B cell (primary cell): ENCODE measurements at regions not wholly inside any gene's neighbourhood (a gene's known extent, or its start where the extent isn't known, plus 50 kb on each side); places are given as distances from the start of the nearest gene placed in this dataset.

ENCODE experiments used
- ATAC-seq: fragments of 200-7000 bp; cut with Tn5 transposase; one replicate; pipeline ENCODE4 v1.10.0; 2021; ENCODE audit warnings: low read depth, mild to moderate bottlenecking, moderate number of reproducible peaks, moderate library complexity
- CTCF ChIA-PET: fragments of 350-600 bp; sonication (Branson Sonifier 250); formaldehyde crosslinking; loops from one replicate; lab custom pipeline; 2021; ENCODE audit warnings: antibody characterized with exemption, inconsistent platforms; lab: Charles Lee
- POLR2A ChIA-PET: fragments of 350-600 bp; sonication (Branson Sonifier 250); formaldehyde crosslinking; loops from one replicate; lab custom pipeline; 2021; ENCODE audit warnings: antibody characterized with exemption; lab: Charles Lee
- DNase-seq: peaks from one replicate; pipeline ENCODE4 v3.0.0; 2013
- H2AFZ ChIP-seq: 2 replicates; pipeline ENCODE4 v1.6.1; 2012; ENCODE audit warnings: mild to moderate bottlenecking, low read depth, low read length; ENCODE audit not compliant: insufficient read depth, poor library complexity, severe bottlenecking
- H3K27ac ChIP-seq, 2 donors: 1 replicate in 1 of 2; 2 replicates in 1 of 2; pipeline ENCODE4 v1.5.1; 2012 to 2013; ENCODE audit warnings: low read length in 2 of 2, mild to moderate bottlenecking in 2 of 2, moderate library complexity in 1 of 2
- H3K27me3 ChIP-seq, 4 experiments: fragments of 200-600 bp in 1 of 4; sonication (generic) in 1 of 4; replicated peaks in 1 of 4; 1 replicate in 2 of 4; 2 replicates in 2 of 4; pipeline versions ENCODE4 v1.6.1 to v1.7.0; 2013 to 2016; ENCODE audit warnings: low read length in 3 of 4, mild to moderate bottlenecking in 2 of 4, mixed read lengths in 1 of 4, moderate library complexity in 1 of 4; ENCODE audit not compliant: insufficient read depth in 4 of 4, control insufficient read depth in 3 of 4; ENCODE audit errors: control extremely low read depth in 1 of 4
- H3K36me3 ChIP-seq, 2 experiments: replicated peaks in 1 of 2; 1 replicate in 1 of 2; 2 replicates in 1 of 2; pipeline versions ENCODE4 v1.6.1 to v1.7.1; 2013; ENCODE audit warnings: low read length in 1 of 2; ENCODE audit not compliant: insufficient read depth in 2 of 2, control insufficient read depth in 1 of 2; ENCODE audit errors: control extremely low read depth in 1 of 2, extremely low read depth in 1 of 2
- H3K4me1 ChIP-seq, 2 donors: fragments of 200-600 bp in 1 of 2; sonication (generic) in 1 of 2; 1 replicate in 1 of 2; 2 replicates in 1 of 2; pipeline versions ENCODE4 v1.5.1 to v1.6.1; 2013 to 2017; ENCODE audit warnings: low read length in 2 of 2; ENCODE audit not compliant: control insufficient read depth in 2 of 2, insufficient read depth in 2 of 2
- H3K4me2 ChIP-seq: replicated peaks from 2 replicates; pipeline ENCODE3; 2012; ENCODE audit warnings: mild to moderate bottlenecking, low read depth, low read length; ENCODE audit not compliant: poor library complexity, severe bottlenecking
- H3K4me3 ChIP-seq, 5 experiments: fragments of 200-600 bp in 1 of 5; sonication (generic) in 1 of 5; 1 replicate in 3 of 5; 2 replicates in 2 of 5; pipeline versions ENCODE4 v1.5.1 to v1.7.0; 2011 to 2016; ENCODE audit warnings: low read length in 4 of 5, mild to moderate bottlenecking in 4 of 5, low read depth in 2 of 5, control low read depth in 1 of 5, moderate library complexity in 1 of 5; ENCODE audit not compliant: insufficient read depth in 1 of 5; ENCODE audit errors: control extremely low read depth in 1 of 5, extremely low read depth in 1 of 5
- H3K79me2 ChIP-seq: fragments of 200-600 bp; sonication (generic); one replicate; pipeline ENCODE4 v1.6.0; 2016; ENCODE audit warnings: low read length; ENCODE audit not compliant: control insufficient read depth, insufficient read depth
- H3K9ac ChIP-seq: fragments of 200-600 bp; sonication (generic); 2 replicates; pipeline ENCODE4 v1.6.1; 2017; ENCODE audit warnings: mild to moderate bottlenecking, low read length, moderate library complexity
- H3K9me3 ChIP-seq, 3 donors: one replicate each; pipeline versions ENCODE4 v1.6.1 to v1.7.1; 2013; ENCODE audit warnings: low read length in 2 of 3; ENCODE audit not compliant: control insufficient read depth in 2 of 3, insufficient read depth in 1 of 3; ENCODE audit errors: control extremely low read depth in 1 of 3
- H4K20me1 ChIP-seq: 2 replicates; pipeline ENCODE4 v1.6.0; 2012; ENCODE audit warnings: mild to moderate bottlenecking, low read length; ENCODE audit not compliant: insufficient read depth, control insufficient read depth, poor library complexity, severe bottlenecking
- H3K27ac Mint-ChIP-seq: one replicate; pipeline ENCODE4 v1.8.0; 2021; ENCODE audit warnings: mixed read lengths
- H3K27me3 Mint-ChIP-seq: one replicate; pipeline ENCODE4 v1.8.0; 2021; ENCODE audit warnings: mixed read lengths
- H3K4me1 Mint-ChIP-seq: one replicate; pipeline ENCODE4 v1.8.0; 2021; ENCODE audit warnings: mixed read lengths
- H3K4me3 Mint-ChIP-seq: one replicate; pipeline ENCODE4 v1.8.0; 2021; ENCODE audit warnings: mixed read lengths
- H3K9me3 Mint-ChIP-seq: one replicate; pipeline ENCODE4 v1.8.0; 2022; ENCODE audit warnings: mixed read lengths; ENCODE audit not compliant: insufficient read depth
- CTCF ChIP-seq: fragments of 200-600 bp; IDR thresholded peaks from one replicate; pipeline ENCODE4 v1.8.0; 2022; ENCODE audit warnings: antibody characterized with exemption, mild to moderate bottlenecking
- EZH2 ChIP-seq: IDR thresholded peaks from 2 replicates; pipeline ENCODE4 v1.6.1; 2012; ENCODE audit warnings: borderline replicate concordance, low read depth, mild to moderate bottlenecking, moderate library complexity, low read length; ENCODE audit not compliant: insufficient read depth, poor library complexity, severe bottlenecking
- WGBS: methylation state at CpG from one replicate; pipeline ENCODE4 v1.1.5; 2013; ENCODE audit warnings: missing lambda C conversion rate; ENCODE audit not compliant: insufficient coverage; 5-methylcytosine and 5-hydroxymethylcytosine counted together
- intact Hi-C: fragments of 100-400 bp; cut with micrococcal nuclease; formaldehyde crosslinking; loops from one replicate; pipeline ENCODE4 v1.10.0; 2022

- ChIA-PET CTCF (interaction anchor here (0.9 to 3.3 kb wide), 2 partner anchors 10 to 20 kb away, joined by 4 to 13 read pairs; no protein-coding TSS in a partner anchor), POLR2A (no interaction called here)
- H3K27ac ChIP-seq = no peak overlapping the region
- WGBS = 88% methylated on average over 1 of the region's 1 CpG
- H2AFZ ChIP-seq = no peak overlapping the region
- intact Hi-C loops = no loop called here
- H3K4me1 Mint-ChIP-seq = peaks cover 11% of the 10 kb centered on the region
- no peak for TF ChIP-seq EZH2
- TF ChIP-seq CTCF = no peak
- no peak overlapping the region for H3K4me2 ChIP-seq
- no peak for DNase-seq
- no peak for ATAC-seq
- no peak overlapping the region for H3K27ac Mint-ChIP-seq
- H3K9me3 Mint-ChIP-seq = no peaks in the 10 kb centered on the region
- no peaks in the 10 kb centered on the region for H3K36me3 ChIP-seq
- H3K9ac ChIP-seq = no peak overlapping the region
- H3K4me3 Mint-ChIP-seq = no peak overlapping the region
- H3K27me3 ChIP-seq = no peaks in the 10 kb centered on the region
- H3K27me3 Mint-ChIP-seq = no peaks in the 10 kb centered on the region
- peaks cover 6 to 12% of the 10 kb centered on the region in 2 donors for H3K4me1 ChIP-seq
- no peaks in the 10 kb centered on the region for H3K79me2 ChIP-seq
- no peaks in the 10 kb centered on the region for H3K9me3 ChIP-seq
- H4K20me1 ChIP-seq = no peaks in the 10 kb centered on the region
- H3K4me3 ChIP-seq = no peak overlapping the region
These were observed 211.5 kb upstream of the PRSS1 start for GRCh38 chr7:142537760-142538159.

- DNase-seq = peak; percentile 51
- H2AFZ ChIP-seq = peak overlapping the region; percentile 35
- H3K27ac Mint-ChIP-seq = no peak overlapping the region
- H3K4me1 ChIP-seq = peaks cover 6 to 12% of the 10 kb centered on the region in 2 donors
- WGBS = 3% methylated on average over 6 of the region's 7 CpGs
- peaks cover 15% of the 10 kb centered on the region for H3K27me3 Mint-ChIP-seq
- ChIA-PET CTCF (interaction anchor here (0.8 to 3.3 kb wide), 7 partner anchors 9 to 468 kb away, joined by 3 to 13 read pairs (median 3); no protein-coding TSS in a partner anchor), POLR2A (interaction anchor here (0.5 kb wide), 1 partner anchor 1796 kb away, joined by 3 read pairs; no protein-coding TSS in a partner anchor)
- no peaks in the 10 kb centered on the region for H3K9me3 ChIP-seq
- peak; percentile 75 for ATAC-seq
- H3K4me3 ChIP-seq = peak overlapping the region in 2 of 5 experiments; percentile 13 to 18
- no peaks in the 10 kb centered on the region for H3K9me3 Mint-ChIP-seq
- TF ChIP-seq EZH2 (no peak), CTCF (peak; percentile 72)
- intact Hi-C loops = no loop called here
- peaks cover 11% of the 10 kb centered on the region for H3K4me1 Mint-ChIP-seq
- no peak overlapping the region for H3K9ac ChIP-seq
- no peaks in the 10 kb centered on the region for H3K79me2 ChIP-seq
- peak overlapping the region; percentile 46 for H3K4me3 Mint-ChIP-seq
- H3K4me2 ChIP-seq = peak overlapping the region; percentile 43
- H3K27ac ChIP-seq = no peak overlapping the region
- H3K36me3 ChIP-seq = no peaks in the 10 kb centered on the region
- H4K20me1 ChIP-seq = no peaks in the 10 kb centered on the region
- H3K27me3 ChIP-seq = no peaks in the 10 kb centered on the region
These were observed 214.0 kb upstream of the PRSS1 start for GRCh38 chr7:142535123-142535779.
